ENCODE measurements at regions not wholly inside any gene's neighbourhood (a gene's known extent, or its start where the extent isn't known, plus 50 kb on each side); places are given as distances from the start of the nearest gene placed in this dataset.

DNA sequence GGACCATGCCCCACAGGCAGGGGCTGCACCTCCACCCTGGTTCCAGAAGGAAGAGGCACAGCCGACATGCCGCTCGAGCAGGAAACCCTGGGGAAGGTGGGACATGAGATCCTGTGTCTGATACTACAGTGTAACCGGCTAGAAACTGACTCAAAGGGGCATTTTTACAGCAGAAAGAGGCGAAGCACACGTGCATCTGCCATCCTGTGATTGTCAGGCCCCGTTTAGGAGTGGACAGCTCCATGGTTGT lies 62.7 kb downstream of the SIK1 start:
- no peak for DNase-seq (ENCODE audit: low read depth in 2 of 2)

DNA sequence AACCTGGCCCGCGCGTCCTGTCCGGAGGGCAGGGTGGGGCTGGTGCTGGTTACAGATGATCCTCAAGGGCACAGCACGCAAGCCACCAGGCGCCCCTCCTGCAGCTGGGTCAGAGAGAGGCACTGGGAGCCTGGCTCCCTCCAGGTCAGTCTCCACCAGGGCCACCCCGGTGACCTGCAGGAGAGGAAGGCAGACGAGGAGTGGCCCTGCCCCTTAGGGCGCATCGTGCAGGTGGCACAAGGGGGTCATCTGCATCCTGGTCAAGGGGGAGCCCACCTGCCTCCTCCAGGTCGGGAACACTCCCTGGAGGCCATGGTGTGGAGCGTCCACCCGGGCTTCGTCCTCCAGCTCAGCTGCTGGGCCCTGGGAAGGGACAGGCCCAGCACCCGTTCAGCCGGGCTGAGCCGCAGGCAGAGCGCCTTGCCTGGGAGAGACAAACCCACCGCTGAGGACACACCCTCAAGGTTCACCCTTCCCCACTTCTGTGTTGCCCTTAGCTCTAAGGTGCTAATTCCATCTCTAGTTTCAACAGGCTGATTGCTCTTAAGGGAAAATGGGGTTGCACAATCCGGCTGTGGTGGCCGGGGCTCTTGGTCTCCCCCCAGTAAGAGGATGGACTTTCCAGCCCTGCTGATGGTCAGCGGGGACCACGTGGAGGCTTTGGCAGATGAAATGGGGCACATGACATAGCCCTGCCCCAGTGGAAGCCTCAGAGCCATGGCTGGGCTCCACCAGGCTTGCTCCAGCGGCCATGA lies 63.2 kb downstream of the SIK1 start:
- DNase-seq (ENCODE audit: low read depth in 2 of 2) = no peak

DNA sequence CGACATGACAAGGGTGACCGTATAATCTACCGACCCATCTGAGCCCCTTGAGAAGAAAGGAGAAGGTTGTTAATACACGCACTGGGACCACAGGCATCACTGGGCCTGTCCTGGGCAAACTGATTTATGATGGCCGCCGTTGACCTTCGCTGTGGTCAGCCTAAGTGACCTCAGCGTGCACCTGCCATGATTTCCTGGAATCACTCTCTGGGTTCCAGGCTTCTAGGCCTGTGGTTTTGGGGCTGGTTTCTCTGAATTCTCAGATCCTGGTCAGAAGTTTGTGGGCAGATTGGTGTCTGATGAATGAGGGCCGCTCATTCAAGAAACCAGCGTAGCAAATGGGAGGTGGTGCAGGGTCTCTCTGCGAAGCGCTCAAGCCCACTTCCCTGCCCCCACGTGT lies 64.0 kb downstream of the SIK1 start:
- DNase-seq (ENCODE audit: low read depth in 2 of 2) = no peak

DNA sequence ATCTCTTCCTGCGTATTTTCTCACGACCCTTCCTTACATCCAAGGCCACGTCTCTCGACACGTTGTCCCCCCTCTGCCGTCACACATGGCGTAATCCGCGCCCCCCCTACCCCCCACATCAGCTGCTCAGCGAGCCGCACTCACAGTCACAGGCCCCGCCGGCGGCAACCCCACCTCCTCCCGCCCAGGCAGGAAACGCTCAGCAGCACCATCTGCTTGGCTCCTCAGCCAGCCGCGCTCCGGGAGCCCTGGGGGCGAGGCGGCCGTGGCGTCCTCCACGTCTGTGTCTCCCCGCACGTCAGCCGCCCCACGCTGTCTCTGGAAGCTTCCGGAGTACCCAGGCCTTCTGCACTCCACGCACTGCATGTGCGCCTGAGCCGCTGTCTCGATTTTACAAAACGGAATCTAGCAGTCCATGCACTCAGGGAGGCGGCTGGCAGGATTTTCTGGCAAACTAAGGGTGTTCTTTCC lies 64.6 kb downstream of the SIK1 start:
- DNase-seq (ENCODE audit: low read depth in 2 of 2) = peak; percentile 73 to 86

DNA sequence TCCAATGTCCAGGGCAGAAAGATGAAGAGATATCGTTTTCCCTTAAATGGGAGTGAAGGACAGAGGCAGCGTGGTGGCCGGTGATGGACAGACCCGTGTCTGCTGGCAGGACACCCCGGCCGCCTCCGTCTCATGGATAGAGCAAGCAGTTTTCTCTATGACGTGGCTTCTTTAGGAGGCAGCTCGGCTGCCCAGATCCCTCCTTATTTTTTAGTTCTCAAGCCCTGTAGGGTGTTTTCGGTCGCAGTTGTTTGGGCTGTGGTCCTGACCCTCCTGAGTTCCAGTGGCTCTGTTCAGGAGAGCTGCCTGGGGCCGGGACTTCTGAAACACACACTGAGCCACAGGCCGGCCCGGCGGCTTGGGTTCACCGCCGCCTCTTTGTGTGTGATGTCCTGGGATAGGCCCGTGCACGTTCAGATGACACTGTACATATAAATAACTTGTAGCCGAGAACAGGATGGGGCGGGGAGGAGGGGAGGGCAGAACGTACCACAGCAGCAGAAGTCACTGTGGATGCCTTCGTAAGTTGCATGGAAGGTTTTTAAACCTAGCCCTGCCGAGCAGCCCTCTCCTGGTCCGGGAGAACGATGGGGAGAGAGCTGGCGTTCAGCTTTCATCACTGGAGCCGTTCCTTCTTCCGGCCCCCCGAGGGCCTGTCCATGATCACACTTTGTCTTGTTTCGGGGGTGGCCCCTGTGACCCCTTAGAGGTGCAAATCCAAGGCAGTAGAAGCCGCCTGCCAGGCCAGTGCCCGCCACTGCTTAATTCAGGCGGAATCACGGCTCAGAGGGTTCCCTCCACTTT lies 65.2 kb downstream of the SIK1 start:
- peak; percentile 72 to 75 for DNase-seq (ENCODE audit: low read depth in 2 of 2)

DNA sequence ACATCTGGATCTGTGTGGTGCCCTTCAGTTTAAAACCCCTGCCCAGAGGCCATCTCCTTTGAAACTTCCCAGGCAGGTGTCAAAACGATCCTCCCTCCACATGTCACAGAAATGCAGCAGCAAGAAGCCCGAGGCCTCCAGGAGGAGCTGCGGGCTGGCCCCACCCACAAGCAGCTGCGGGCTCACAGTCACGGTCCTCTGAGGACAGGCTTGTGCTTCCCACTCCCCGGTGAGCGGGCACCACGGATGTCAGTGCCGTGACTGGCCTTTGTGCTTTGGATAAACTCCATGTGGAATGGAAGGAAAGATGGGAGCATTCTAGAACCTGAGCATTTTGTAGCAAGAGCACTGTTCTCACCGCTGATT lies 65.8 kb downstream of the SIK1 start:
- peak in 1 of 2 donors; percentile 17 for DNase-seq (ENCODE audit: low read depth in 2 of 2)

DNA sequence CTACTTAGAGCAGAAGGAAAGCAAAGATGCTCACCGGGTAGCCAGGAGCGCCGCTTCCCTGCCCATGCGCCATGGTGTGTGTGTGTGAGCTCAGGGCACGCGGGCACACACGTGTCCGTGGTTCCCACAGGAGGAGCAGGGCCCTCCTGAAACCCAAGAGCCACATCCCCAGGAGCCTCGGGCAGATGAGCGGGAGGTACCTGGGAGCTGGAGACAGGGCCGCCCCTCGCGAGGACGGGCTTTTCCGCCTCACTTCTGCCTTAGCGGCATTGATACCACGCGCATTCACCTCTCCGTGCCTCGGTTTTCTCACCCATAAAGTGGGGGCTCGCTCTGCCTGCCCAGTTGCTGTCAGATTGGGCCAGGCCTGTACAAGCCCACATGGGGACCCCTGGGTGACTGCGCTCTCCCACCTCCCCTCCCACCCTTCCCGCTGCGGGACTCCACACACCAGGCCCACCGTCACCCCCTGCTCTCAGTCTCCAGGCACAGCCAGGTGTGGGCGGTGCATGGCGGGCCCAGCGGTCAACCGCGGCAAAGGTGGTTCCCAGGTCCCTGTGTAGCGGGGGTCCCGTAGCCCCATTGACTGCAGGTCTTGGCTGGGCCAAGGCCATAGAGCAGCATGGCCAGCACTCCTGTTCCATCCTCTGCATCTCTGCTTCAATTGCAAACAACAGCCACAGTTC lies 66.3 kb downstream of the SIK1 start:
- no peak for DNase-seq (ENCODE audit: low read depth in 2 of 2)

DNA sequence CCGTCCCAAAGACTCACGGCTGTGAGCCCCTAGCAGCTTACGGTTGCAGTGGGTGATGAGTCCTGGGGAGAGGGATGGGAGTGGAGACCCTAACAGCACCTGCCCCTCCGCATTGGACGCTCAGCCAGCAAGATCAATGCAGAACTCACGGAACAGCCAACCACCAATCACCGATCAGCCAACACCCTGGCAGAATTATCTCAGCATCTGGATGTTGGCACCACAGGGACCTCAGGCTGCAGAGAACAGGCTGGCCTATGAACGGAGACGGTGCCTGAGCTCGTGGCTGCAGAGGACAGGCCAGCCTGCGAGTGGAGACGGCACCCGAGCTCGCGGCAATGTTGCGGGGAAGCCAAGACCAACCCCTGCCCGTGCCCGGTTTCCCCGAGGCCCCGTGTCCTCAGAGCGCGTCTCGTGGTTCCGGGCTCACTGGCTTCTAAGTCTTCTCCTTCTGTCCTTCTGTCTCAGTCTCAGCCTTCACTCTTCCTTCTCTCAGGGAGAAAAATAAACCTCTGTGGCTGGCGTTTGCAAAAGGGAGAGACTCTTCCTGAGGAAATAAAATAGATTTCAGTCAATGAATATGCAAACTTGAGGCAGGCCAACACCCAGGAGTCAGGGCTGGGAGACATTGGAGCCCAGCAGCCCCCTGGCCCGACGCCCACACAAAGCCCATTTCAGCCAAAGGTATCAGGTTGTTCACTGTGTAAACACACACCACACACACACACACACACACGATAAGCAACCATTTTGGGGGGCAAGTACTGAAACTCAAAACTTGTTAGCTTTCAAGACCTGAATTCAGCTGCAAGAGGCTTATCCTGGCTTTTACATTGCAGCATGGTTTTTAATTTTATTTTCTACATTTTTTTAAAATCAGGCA lies 67.8 kb downstream of the SIK1 start:
- DNase-seq (ENCODE audit: low read depth in 2 of 2) = no peak

DNA sequence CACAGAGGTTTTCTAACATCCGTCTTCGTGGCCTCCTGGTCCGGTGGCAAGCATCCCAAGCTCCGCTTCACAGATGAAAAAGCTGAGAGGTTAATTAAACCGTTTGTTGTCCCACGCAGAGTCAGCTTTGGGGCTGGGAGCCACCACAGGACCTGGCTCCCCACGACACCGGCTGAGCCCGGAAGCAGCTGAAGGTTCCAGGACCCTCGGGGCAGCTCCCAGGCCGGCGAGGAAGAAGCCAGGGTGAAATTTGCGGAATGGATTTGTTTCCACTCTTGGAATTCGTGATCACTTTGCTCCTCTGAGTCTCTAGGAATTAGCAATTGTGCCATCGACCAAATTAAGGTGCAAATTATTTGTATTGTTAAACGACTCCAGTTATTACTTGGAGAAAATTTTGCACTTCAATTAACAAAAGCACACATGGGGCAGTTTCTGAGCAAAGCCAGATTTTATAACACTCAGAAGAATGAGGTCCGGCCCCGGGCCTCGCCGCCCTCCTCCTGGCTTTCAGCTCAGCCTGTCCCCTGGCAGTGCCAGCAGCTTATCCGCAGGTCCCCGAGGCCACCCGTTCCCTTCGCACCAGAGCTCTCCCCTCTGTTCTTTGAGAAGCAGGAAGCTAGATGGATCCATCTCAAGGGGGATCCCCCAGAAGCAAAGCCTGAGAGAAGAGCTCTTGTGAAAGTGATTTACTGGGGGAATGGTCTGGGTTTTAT lies 69.1 kb downstream of the SIK1 start:
- no peak for DNase-seq (ENCODE audit: low read depth in 2 of 2)

DNA sequence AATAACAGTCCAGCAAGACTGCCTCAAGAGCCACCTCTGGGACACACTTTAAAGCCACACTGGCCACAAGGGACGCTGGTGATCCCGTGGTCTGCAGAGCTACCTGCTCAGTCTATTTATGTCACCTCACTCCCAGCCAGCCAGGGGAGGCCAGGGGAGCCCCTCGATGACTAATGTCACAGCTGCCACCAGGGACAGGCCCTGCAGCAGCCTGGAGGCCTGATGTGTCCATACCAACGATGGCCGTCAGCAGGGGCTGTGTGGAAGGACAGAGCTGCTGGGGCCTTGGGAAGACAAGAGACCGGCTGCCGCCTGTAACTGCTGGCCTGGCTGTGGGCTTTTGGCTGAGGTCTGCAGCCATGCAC lies 71.0 kb downstream of the SIK1 start:
- DNase-seq (ENCODE audit: low read depth in 2 of 2) = no peak

DNA sequence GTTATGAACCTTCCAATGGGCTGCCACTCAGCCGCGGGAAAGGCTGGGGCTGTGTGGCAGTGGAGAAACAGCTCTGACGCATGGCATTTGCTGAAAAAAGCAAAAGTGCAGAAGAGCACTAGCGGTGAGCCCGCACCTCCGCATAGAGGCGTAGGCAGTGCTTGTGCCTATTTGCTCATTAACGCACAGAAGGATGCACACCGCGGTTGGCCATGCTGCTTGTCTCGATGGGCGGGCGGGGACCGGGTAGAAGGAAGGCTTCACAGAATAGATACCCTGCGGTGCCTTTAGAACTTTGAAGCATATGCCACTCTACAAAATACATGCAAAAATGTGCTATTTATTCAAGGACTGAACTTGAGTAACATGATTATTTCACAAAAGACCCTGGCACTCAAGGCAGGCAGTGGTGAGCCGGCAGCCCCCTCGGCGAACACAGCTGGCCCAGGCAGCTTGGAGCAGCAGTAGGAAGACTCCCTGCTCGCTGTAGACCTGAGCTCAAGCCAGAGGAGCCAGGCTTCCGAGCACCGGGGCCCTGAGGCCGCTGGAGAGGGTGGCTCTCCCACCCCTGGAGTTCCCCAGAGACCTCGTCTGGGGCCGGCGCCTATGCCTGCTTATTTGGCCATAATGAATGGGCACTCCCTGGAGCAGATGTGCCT lies 71.5 kb downstream of the SIK1 start:
- no peak for DNase-seq (ENCODE audit: low read depth in 2 of 2)

DNA sequence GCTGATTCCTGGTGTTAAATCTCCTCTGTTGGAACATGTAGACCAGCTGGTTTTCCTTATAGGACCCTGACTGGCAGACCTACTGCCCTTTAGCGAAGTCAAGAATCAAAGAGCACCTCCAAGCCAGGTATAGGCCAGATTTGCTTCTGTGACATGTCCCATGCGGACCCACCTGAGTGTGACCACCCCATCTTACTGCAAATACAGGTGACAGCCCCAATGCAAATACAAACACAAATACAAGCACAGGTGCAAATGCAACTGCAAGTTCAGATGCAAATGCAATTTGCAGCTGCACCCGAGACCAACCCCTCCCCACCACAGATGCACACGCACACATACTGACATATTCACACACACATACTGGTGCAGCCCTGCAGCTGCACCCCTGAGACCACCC lies 72.3 kb downstream of the SIK1 start:
- no peak for DNase-seq (ENCODE audit: low read depth in 2 of 2)

DNA sequence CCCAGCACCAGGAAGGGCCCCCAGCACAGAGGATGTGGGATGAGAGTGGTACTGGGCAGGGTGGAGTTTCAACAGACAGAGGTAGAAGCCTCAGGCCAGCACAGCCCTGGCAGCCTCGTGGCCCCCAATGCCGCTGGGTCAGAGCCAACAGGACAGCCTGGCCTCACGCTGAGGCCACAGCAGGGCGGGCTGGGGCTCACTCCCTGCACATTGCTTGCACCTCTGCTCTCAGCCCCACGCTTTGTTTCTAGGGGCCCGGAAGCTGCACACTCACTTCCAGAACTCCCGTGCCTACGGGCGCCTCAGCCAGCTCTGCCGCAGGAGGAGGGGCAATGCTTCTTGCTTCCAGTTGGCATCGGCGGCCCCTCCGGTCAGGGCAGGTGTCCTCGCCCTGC lies 72.9 kb downstream of the SIK1 start:
- no peak for DNase-seq (ENCODE audit: low read depth in 2 of 2)

DNA sequence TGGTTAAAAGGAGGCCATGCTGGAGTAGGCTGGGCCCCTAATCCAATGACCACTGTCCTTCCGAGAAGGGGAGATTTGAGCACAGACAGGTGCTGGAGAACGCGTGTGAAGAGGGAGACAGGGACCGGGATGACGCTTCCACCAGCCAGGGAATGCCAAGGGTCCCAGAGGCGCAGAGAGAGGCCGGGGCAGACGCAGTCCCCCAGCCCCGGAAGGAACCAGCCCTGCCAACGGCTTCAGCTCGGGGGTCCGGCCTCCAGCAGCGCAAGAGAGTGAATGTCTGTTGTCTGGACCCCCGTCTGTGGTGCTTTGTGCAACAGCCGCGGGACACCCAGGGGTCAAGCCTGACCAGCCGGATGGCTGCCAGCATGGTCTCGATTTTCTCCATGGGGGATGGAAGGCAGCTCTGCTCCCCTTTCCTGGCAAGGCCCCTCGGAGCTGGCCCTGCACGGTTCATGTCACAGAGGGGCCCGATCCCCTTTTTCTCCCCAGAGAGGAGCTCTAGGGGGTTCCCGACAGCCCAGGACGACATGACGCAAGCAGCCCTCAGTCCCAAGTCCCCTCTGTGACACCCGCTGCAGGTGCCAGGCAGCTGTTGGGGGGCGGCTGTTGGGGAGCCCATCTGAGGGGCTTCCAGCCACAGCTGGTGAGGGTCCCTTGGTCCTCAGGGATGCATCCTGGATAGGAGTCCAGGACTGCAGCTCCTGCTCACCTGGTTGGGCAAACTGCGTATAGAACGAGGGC lies 73.5 kb downstream of the SIK1 start:
- DNase-seq (ENCODE audit: low read depth in 2 of 2) = no peak

DNA sequence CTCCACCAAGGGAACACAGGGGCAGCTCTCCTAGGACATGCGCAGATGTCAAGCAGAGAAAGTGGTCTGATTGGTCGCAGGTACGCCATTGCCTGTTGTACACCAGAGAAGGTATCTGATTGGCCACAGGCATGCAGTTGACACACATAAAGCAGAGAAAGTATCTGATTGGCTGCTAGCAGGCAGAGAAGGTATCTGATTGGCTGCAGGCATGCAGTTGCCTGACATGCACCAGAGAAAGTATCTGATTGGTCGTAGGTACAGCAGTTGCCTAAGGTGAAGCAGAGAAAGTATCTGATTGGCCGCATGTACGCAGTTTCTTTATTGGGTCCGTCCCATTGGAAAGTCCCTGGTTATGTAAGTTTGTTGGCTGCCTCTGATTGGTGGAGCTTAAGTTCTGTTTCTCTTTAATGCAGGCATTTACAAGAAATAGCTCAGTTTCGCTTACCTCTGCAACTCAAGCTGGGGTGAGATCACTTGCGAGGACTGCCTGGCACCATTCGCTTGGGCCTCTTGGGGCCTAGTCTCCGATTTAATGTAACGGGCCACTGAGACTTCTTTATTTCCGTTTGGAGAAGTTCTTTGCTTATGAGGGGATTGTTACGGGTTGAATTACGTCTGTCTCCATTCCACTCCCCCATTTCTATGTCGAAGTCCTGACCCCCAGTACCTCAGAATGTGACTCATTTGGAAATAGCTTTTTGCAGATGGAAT lies 74.2 kb downstream of the SIK1 start:
- peak; percentile 43 to 50 for DNase-seq (ENCODE audit: low read depth in 2 of 2)

DNA sequence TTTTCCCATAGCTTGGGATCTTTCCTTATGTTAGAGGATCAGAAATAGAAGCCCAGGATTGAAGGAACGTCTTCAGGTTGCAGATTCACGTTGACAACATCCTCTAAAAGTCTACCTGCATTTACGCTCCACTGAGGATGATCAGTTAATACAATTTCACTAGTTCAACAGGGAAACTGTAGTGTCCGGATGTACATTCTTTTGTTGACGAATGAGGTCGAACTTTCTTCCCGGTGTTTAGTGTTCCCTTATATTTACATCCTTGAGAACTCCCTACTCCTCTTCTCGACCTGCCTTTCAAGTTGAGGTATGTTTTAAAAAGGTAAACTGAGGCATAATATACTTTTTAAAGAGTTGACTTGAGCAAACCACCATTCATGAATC lies 74.8 kb downstream of the SIK1 start:
- no peak for DNase-seq (ENCODE audit: low read depth in 2 of 2)

DNA sequence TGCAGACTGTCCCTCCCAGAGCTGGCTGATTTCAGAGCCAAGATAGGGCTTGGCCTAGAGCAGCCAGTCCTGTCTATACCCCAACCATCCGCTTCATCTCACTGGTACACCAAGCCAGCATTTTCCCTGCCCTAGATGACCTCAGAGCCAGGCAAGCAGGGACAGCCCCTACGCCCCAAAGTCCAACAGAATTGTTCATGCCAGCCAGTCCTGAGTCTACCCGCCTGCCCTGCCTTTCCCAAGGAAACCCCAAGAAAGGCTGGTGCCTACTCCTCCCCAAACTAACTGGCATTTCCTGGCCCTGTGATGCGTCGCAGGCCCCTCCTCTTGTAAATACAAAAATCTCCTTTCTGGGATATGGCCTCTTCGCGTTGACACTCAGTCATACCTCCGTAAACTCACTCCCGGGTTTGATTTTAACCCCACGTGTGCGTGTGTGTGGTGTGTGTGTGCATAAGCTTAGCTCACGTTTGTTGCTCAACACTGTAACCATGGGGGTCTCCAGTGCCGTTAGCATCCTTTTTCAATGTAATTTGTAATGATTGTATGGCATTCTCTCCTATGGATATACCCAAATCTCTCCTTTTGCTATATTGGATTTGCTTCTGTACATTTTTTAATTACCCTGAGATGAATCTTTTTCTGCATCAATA lies 75.3 kb downstream of the SIK1 start:
- no peak for DNase-seq (ENCODE audit: low read depth in 2 of 2)

DNA sequence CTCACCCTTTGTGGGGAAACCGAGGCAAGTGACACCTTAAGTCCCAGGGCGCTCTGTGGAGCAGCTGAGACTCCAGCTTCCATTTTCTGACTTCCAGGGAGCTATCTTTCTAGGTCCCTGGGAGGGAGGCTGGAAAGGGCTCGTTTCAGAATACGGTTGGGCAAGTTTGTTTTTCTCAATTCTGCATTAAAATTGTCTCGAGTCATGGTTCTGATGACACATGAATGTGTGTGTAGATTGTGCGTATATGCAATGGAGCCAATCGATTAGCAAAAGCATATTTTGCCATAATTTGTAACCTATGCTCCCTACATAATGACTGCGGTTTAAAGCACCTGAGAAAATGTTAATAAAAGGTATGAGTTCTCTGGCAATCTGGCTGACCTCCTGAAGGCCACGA lies 77.3 kb downstream of the SIK1 start:
- DNase-seq (ENCODE audit: low read depth in 2 of 2) = no peak

DNA sequence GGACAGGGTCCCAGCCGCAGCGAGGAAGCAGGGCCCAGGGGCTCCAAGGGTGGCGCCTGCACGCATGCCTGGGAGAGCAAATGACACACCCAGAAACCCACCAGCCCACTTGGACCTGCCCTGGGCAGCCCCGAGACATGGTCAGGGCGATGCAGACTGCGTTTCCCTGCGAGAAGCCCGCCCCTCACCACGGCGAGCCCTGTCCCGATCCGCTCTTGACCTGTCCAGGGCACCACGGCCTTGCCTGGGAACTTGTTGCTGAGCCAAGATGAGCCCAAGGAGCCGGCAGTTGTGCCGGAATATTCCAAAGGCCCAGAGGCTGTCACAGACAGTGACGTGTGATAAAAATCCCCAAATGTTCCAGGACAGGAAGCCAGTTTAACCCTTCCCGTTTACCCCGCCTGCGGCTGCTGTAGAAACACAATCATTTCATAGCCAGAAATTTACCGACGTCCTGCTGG lies 78.1 kb downstream of the SIK1 start:
- peak; percentile 78 to 82 for DNase-seq (ENCODE audit: low read depth in 2 of 2)
